GM19468 (cell line): ENCODE measurements at regions not wholly inside any gene's neighbourhood (a gene's known extent, or its start where the extent isn't known, plus 50 kb on each side); places are given as distances from the start of the nearest gene placed in this dataset.

Source experiments
- ATAC-seq: cut with Tn5 transposase; IDR thresholded peaks from one replicate; pipeline ENCODE4 v1.9.1; 2021; ENCODE audit warnings: mild to moderate bottlenecking, moderate library complexity, moderate number of reproducible peaks; ENCODE audit not compliant: unreplicated experiment; ENCODE audit errors: extremely low read depth

DNA sequence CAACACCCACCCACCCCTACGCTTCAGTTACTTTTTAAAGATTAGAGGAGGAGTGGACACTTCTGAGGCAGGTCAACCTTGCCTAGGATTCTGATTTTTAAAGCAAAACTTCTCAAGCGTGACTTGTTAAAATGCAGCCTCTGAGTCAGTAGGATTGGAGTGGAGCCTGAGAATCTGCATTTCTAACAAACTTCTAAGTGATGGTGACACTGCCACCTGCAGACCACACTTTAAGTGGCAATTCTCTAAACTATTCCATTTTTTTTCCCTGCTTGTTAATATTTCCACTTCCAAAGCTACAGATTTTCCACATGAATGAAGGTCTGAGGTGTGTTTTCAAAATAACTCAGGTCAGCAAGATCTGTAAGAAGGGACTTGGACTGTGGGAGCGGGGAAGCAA lies 171.1 kb upstream of the CCDC150 start:
- ATAC-seq: no peak

DNA sequence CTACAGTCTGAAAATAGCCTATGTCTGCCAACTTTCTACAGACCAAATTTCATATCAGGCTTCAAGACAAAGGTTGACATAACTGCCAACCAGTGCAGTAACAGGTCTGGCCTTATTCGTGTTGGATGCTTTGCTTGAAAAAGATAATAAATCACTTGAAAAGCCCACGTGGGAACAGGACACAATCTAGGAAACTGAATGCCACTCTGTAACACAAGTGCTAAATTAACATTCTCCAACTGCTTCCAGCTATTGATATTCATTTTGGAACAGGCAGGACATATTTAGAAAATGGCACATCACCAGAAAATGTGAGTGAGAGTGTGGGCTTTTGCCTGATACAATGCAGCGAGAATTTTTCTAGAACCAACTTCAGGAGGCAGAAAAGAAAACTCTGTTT lies 165.9 kb upstream of the CCDC150 start:
- no peak for ATAC-seq

DNA sequence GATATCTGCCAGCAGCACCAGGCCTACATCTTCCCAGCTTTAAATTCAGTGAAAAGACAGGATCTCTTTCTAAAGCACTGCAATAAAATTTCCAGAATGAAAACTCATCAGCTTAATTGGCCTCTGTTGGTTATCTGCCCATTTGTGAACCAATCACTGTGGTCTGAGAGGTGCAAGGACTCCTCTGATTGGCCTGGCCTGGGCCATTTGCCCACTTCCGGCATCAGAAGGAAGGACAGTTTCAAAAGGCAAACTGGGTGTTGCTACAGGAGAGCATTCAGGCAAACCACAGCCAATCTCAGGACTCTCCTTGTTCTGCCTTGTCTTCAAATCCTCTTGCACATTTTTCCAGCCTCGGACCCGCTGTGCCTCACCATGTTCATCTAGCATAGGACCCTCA lies 163.9 kb upstream of the CCDC150 start:
- ATAC-seq: no peak

DNA sequence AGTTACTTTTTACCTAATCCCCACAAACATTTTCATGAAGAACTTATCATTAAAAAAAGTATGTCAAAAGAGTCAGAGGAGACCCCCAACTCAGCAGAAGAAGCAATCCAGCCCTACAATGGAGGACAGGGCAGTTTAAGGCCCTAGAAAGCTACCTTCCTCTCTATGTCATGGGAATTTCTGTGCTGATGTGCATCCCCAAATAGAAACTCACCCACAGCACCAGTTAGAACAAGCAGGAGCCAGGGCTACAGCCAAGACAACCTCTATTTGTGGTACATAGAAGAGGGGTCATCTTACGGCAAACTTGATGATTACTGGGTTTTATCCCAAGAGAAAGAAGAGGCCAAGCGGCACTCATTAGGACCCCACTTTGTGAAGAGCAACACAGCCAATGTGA lies 160.9 kb upstream of the CCDC150 start:
- no peak for ATAC-seq

DNA sequence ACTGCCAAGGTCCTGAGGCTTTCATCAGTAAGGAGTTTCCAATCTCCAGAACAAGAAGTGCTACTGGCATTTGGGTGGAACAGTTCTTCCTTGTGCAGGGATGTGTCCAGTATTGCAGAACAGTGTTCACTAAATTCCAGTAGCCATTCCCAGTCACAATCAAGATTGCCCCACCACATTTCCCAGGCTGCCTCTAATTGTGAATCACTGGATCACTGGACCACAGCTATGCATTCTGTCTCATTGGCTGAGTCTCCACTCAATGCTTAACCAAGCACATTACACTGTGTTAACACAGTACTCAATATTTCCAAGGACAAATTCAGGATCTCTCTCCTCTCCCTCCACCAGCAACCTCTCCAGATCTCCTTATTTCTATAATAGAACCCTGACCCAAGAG lies 160.2 kb upstream of the CCDC150 start:
- no peak for ATAC-seq

DNA sequence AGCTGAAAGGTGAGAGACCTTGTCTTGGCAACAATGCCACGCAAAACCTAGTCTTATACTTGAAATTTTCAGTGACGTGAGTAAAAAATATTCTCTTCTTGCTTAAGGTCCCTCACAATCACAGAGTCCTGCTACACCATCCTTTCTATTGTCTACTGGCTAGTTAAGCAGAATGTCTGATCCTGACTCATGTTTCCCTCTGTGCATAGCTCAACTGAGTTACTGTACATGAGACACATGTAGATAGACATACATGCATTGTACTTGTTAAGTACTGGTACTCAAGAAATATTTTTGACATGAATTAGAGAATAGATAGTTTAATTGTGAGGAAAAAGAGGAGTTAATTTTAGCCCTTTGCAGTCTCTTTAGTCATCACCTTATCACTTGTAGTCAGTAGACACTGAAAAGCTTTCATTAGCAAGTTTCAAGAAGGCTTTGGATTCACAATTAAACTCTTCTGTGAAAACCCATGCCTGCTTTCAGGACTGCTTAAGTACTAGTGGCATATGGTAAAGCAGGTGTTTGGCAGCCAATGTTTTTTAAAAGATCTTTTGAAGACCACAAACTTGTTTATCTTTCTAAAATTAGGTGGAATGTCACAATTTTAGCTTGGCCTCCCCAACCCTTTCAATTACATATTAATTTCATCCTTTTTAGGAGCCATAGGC lies 158.7 kb upstream of the CCDC150 start:
- ATAC-seq: no peak

DNA sequence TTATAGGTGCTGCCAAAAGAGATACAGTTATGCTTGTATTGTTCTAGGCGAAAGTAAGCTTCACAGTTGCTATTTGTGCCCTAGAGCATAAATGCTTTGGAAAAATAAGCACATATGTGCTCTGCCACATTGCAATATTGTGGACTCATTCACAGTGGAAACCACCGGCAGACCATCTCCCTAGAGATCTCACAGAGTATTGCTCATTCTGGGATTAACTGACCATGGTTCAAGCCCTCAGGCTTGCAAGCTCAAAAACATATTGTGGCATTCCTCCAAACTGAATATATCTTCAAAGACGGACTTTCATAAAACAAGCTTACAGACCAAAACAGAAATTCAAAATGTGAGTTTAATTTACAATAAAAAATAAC lies 158.2 kb upstream of the CCDC150 start:
- no peak for ATAC-seq

DNA sequence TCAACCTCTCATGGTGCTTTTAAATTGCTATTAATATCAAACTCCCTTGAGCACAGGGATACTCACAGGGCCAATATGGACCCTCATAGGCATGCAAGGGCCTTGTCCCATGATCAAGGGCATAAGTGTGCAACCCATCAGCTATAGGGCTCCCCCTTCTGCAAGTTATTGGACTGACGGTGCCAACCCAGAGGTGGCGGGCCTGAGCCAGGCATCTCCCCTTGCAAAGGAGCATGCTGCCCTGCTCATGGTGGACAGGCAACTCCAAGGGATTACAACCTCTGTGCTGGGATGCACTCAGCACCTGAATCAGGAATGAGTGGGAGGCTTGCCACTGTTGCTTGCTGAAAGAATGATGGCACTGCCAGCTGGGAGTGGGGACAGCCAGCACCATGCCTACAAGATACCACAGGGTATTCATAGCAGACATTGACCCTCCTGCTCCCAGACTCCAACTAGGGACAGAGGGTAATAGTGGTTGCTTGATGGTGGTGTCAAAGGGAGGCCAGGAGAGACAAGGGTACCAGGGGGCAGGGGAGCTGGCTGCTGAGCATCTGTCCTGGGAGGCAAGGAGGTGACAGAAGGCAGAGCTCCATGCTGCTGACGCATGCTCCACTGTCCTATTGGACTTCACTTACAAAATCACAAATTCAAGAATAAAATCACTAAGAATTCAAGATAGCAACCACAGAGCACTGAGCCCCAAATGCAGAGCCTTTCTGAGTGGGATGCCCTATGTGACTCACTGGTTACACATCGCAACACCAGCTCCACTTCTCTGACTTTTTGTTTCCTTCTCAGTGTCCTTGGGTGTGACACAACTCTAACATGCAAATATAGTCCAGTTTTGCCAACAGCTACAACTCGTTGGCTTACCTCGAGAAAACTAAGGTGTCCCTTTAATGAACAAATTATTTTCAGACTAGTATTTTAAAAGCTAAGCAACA lies 157.1 kb upstream of the CCDC150 start:
- no peak for ATAC-seq

DNA sequence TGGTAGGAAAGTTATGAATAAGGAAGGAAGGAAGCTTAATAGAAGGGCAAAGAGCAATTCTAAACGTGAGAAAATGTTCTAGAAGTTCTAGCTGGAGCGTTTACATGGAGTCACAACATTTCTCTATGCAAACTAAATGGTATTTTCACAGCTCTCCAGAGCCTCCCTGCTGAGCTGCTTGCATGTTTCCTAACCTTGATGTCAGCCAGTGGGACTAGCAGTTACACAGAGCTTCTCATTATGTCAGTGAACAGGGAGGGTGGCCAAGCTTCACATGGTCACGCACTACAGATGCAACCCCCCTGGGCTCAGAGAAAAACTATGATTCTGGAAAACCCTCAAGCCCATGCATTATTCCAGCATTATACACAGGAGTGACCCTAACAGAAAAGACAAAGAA lies 153.4 kb upstream of the CCDC150 start:
- no peak for ATAC-seq

DNA sequence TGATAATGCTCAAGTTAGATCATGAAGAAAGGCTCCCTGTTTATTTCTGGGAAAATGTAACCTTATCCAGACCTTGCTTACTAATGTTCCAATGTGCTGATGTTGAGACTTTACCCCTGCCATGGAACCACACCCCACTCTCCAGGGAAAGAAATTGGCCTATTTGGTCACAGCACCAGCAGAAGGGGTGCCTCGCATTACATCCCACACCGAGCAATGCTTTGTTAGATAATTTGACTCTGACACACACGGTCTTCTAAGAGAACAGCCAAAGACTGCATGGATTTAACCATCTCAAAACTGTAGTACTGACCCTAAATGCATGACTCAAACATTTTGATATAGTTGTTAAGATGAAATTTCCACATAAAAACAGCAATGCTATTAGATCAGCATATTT lies 152.1 kb upstream of the CCDC150 start:
- ATAC-seq: no peak

DNA sequence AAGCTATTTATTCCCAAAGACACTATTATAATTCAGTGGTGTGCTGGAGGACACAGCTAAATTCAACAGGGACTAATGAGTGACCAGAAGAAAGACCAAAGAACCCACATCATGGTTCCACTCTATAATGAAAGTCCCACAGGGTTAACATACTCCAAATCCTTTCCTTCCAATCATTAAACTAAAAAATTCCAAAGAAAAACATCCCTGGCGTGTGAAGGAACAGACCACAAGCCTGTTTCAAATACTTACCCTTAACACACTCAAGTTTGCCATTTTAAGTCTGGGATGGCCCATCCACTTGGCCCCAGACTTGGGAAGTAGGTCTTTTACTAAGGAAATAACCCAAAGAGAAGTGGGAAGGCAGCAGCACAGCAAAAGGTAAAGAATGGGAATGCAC lies 150.1 kb upstream of the CCDC150 start:
- no peak for ATAC-seq

DNA sequence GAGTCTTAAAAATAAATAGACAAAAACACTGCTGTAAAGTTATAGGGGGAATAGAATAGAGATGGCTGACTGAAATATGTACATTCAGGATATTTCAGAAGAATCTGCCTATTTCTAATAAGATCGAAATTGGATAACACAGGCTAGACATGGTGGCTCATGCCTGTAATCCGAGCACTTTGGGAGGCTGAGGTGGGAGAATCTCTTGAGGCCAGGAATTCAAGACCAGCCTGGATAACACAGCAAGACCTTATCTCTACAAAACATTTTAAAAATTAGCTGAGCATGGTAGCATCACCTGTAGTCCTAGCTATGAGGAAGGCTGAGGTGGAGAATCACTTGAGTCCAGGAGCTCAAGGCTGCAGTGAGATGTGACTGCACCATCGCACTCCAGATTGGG lies 146.6 kb upstream of the CCDC150 start:
- ATAC-seq: no peak

DNA sequence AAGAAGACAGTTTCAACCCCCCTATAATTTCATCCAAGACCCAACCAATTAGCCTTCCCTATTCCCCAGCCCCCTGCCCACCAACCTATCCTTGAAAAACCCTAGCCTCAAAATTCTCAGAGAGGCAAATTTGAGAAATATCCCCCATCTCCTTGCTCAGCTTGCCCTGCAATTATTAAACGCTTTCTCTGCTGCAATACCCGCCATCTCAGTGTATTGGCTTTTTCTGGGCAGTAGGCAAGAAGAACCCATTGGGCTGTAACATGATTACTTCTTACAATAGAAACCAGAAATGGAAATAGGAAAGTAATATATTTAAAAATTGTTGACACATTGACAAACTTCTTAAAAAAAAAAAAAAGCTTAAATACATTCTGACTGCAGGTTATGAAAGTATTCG lies 140.6 kb upstream of the CCDC150 start:
- ATAC-seq: no peak

DNA sequence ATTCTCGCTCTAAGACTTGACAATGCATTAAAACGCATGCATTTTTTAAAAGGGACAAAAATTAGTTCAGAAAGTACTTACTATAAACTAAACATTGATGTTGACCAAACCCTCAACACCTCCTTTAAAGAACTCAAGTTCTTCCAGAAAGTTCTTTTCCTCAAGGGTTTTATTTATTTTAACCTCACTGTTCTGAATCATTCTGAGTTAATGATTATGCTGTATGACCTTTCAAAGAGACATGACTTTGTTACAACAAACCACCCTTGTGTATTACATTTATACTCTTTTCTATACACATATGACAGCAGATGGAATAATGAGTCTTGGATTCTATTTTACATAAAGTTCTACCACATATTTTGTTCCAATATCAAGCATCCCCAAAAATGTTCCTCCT lies 139.8 kb upstream of the CCDC150 start:
- no peak for ATAC-seq

DNA sequence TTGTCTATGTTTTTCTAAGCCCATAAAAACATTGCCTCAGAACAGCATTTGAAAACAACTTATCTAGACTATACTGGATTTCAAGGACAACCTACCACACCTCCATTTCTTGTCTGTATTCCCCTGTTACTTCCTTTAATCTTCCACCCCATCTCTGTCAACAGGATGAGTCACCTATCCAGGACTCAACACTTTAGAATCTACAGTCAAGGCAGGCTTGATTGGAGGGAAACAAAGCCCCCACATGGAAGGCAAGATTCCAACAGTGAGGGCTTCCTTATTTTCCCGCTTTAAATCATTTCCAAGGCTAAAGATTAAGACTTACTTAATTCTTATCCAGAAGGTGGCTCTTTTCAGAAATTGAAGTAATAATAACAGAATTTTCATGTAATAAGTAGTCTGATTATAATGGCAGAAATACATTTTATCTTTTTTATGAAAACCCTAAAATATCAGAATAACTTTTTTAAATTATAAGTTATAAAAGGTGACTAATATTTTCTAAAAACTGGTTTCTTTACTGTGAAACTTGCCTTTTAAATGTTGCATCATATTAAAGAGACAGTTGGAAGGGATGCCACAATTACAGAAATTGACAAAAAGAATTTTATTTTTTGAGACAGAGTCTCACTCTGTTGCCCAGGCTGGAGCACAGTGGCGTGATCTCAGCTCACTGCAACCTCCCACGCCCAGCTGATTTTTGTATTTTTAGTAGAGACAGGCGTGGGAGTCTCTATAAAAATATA lies 138.7 kb upstream of the CCDC150 start:
- no peak for ATAC-seq

DNA sequence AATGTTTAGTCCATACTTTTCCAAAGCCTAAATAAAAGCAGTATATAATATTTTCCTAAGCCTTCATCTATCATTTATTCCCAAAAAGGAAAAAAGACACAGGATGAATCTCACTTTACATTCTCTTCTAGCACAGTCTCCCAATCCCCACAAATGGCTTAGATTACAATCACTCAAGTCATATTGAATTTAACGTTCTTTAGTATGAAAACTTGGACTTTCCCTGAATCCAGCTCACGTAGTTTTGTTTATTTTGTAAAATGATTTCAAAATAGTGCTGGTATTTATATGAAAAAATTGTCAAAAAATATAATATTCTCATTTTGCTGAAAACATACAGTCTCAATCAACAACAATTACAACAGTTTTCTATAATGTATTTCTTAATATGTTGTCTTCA lies 137.7 kb upstream of the CCDC150 start:
- ATAC-seq: no peak

DNA sequence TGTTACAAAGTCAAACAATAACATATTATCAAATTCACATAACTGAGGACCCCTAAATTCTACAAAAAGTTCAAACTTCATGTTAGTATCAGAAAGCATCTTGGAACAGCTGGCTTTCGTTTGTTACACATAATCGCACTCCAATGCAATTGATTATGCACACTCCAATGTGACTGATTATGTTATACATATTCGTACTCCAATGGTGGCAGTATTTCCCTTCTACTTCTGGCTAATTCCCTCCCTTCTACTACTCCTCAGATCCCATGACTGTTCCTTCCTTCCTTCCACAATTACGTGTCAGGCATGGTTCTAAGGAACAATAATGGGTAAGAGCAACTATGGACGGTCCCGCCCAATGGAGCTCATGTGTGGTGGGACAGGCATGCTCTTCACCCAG lies 137.1 kb upstream of the CCDC150 start:
- no peak for ATAC-seq

DNA sequence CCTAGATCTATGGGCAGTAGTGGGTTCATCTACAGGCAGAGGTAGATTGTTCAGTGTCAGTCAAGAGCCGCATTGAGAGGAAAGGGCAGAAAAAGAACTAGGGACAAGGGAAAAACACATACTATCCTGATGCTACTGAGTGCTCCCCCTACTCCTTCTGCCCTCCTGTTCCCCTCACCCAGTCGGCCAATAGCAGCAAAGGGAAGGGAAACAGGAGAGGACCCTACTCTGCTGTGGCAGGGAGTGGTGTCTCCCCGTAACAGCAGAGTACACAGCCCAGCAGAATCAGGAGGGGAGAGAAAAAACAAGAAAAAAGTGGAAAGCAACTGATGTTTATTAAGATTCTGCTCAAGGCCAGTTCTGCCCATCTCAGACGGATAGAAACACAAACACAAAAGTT lies 136.1 kb upstream of the CCDC150 start:
- ATAC-seq: no peak

DNA sequence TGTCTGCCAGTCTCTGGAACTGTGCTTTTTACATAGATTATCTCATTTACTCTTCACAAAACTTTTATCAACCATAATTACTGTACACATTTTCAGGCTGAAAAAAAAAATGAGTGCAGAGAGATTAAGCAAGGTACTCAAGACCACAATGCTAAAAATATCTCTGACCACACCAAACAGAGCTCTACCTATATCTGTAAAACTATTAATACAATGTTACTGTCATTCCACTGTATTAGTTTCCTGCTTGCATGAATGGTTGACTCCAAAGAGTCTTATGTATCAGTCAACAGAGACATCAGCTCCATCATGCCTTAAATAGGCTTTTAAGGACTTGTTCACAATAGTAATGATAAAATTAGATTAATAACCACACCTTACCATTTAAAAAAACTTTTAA lies 134.7 kb upstream of the CCDC150 start:
- no peak for ATAC-seq

DNA sequence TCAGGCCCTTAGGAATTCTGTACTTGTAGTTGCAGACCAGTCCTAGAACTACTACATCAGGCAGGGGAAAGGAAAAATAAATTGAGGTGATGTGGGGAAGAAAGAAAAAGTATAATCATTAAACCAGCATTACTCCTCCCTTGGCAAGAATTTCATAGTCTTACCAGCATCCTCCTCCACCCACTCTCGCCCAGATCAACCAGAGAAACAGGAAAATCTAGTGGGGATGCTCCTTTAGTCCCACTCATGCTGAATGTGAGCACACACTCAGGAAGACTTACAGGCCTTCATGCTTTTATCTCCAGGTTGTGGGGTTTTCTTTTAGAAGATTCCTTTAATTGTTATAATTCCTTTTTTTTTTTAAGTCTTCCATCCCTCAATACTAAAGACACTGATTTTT lies 129.3 kb upstream of the CCDC150 start:
- no peak for ATAC-seq
